CD1c-positive myeloid dendritic cell (primary cell): ENCODE measurements at regions not wholly inside any gene's neighbourhood (a gene's known extent, or its start where the extent isn't known, plus 50 kb on each side); places are given as distances from the start of the nearest gene placed in this dataset.

ENCODE experiments used
- DNase-seq: peaks from one replicate; pipeline ENCODE4 v3.0.0-alpha.2; 2016; ENCODE audit errors: extremely low spot score

DNA sequence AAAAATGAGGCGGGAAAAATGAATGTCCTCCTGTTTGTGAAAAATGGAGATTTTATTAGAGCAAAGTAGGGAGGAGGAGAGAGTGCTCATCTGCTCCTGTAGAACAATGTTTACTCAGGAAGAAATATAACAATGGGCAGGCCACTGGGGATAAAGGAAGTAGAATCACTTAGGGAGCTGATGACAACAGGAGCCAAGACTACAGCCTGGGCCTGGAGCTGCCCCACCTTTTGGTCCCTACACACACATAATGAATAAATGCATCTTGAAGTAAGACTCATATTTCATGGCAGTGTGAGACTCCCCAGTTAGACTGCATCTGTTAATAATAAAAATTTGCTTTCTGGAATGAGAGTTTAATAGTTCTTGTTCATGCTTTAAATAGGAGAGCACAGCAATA lies 1939.8 kb downstream of the EFNA5 start:
- no peak for DNase-seq

DNA sequence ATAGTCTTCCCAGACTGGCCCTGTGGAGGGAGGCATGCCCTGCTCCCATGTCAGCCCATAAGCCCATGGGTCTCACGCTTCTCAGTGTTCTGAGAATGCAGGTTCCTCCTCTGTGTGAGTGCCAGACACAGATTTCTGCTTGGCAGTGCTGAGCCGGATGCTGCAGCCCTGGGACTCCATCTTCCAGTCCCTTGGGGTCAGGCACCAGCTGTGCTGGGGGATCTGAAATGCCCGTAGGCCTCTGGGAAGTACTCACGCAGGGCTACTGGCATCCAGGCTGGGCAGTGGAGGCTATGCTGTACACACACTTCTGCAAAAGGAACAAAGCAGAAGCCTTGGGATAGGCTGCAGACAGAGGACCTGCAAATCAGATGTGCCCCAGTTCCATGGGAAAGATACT lies 1944.6 kb downstream of the EFNA5 start:
- no peak for DNase-seq

DNA sequence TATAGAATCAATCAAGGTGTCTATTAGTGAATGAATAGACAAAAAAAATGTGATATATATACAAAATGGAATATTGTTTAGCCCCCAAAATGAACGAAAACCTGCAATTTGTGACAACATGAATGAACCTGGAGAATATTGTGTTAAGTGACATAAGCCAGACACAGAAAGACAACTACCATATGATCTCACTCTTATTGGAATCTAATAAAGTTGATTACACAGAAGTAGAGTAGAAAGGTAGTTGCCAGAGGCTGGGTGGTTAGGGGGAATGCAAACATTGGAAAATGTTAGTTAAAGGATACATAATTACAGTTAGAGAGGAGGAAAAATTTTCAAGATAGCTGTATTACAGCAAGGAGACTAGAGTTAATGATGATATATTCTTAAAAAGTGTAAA lies 1962.3 kb downstream of the EFNA5 start:
- DNase-seq = no peak

DNA sequence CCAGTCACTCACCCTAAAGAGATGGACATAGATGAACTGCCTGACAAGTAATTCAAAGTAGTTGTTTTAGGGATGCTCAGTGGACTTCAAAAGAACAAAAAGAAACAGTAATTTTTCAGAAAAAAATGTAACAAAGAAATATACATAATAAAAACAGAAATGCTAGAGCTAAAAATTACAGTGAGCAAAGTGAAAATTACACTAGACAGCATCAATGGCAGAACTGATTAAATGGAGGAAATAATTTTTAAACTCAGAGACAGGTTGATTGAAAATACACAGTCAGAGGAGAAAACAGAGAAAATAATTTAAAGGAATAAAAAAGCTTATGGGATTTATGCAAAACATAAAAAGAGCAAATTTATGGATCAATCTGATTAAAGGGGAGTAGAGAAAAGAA lies 1968.4 kb downstream of the EFNA5 start:
- DNase-seq = no peak

DNA sequence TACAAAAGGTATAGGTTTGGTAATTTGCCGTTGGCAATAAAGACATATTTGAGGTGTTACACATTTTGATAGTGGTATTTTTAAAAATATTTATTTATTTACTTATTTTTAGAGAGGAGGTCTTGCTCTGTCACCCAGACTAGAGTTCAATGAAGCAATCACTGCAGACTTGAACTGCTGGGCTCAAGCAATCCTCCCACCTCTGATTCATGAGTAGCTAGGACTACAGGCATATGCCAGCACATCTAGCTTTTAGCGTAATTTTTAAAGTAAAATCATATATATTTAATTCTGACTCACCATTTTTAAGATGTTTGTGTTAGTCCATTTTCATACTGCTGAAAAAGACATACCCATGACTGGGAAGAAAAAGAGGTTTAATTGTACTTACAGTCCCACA lies 1974.3 kb downstream of the EFNA5 start:
- no peak for DNase-seq

DNA sequence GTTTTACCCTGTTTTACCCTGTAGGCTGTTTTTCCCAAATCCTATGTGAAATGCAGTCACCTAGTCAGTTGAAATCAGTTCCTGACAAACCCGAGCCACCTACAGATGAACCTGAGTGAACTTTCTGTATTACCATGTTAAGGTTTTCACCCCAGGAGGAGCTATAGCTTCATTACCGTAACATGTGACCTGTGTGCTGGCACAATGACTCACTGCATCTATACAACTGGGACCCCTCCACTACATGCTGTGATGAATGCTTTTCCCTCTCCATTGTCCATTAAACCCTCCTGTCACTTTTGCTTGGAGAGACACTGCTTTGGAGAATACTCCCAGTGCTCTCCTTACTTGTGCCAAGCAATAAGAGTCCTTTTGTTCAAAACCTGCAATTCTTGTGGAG lies 1974.8 kb downstream of the EFNA5 start:
- no peak for DNase-seq

DNA sequence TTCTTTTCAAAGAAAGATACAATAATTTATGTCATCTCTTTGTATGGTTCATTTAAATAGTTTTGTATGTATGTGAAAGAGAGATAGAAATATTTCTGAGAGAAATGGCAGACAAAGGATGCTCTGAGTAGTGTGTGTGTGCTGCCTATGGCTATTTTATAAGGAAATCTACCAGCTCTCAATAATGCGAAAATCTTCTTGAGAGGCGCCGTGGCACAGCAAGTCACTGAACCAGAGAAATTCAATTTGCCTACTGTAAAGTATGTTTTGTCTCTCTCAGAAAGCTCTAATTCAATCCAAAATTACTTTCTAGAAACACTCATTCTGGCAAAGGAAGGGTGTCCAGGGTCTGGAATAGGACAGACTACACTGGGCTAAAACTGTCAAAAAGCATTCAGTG lies 1981.1 kb downstream of the EFNA5 start:
- no peak for DNase-seq

DNA sequence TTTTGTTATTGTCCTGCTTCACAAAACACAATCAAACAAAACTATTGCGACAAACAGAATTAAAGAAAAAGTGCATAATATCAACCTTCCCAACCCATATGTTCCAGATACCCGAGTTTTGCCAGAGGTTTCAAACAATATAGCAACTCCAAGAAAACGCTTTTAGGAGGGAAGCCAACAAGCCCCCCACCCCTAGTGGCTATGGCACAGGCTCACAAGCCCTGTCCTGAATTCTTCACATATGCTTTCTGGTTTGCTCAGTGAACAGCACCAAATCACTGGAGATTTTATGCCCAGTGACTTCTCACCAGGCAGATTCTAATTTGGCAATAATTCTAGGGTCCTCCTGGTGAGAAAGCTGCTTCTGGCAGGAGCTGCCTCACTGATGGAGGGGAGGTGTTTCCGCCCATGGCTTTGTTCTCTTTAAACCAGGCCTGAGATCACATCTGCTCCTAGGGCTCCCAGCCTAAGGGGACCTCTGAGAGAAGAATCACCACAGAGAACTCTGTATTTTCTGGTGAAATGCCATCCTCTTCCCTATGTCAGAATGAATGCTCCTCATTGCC lies 1982.4 kb downstream of the EFNA5 start:
- DNase-seq = no peak

DNA sequence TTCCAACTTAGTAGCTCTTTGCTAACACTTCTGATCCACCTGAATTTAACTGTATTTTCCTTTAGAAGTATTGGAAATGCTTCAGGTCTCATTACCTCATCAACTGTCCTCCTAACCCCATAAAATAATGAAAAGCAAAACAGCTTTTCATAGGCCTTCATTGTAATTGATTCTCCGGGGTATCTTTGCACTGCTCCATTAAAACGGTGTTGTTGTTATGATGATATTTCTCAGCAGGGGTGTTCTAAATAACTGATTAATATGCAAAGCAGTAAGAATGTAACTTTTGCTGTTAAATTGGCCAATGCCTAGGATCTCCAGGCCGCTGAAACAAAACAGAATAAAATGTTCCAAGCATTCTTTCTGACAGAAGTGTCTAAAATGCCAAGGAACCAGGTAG lies 1983.2 kb downstream of the EFNA5 start:
- DNase-seq = no peak

DNA sequence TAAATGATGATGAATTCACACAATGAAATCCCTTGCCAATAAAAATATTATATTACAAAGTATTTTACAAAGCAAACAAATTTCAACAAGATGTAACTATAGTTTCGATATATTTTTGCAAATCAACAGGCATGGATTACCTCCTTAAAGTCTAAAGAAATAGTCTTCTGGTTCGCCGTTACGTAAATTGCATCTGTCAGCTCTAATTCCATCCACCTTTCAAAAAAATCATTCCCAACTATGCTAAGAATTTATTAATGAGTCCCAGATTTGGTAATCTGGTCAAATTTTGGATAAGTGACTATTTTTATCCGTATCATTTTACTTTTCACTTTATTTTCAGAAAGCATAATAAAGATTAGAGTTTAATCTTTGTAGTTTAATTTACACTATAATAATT lies 1984.9 kb downstream of the EFNA5 start:
- DNase-seq = no peak

DNA sequence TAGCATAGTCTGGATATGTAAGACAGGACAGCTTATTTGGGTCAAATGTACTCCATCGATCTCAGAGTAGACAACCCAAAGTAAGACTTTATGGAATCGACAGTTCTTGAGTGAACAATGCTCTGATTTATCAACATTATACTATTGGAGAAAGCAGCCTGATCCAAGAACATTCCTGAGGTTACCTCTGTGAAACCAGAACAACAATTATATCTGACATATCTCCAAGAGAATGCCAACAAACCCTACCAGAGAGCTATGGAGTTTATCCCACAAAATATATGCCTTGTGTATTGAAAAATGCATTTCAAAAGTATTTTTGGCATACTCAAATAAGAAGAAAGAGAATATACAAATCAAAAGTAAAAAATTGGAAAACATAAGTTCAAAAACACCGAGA lies 1985.9 kb downstream of the EFNA5 start:
- DNase-seq = no peak

DNA sequence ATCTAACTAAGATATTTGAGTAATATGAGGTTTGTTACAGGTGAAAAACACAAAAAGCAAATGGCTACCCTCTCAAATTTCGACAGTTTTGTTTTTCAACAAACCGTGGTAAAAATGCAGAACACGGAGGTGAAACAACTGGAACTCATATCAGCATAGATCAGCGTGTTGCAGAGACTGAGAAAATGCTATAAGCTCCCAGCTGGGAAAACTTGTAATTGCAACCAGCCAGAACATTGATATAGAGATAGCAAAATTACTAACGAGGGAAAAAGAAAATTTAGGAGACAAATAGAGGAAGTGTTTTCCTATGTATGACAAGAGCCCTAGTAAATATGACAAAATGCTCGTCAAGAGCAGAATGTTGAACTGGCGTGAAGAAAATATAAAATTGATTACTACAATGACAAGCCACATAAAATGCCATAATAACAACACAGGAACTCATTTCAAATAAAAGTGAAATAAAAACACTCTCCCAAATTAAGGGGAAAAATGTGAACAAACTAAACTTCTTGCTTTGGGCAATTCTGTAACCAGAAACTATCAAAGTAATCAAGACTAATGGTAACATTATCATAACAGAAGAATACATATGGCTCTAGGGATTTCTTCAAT lies 1989.8 kb downstream of the EFNA5 start:
- DNase-seq = no peak

DNA sequence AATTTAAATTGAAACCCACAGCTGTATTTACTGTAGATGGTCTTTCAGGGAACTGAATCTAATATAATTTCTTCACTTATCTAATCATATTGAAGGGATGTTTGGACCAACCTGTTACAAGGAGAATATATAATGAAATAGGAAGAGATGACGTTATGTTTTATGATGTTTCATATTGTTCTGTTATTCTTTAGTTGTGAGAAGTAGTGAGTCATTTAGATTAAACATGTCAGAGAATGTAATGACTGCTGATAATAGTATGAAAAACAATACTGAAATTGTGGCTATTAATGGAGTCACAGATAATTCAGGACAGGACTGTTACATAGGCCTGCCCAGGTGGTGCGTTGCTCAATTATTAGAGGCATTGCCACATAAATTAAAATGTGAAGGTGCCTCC lies 1993.4 kb downstream of the EFNA5 start:
- no peak for DNase-seq

DNA sequence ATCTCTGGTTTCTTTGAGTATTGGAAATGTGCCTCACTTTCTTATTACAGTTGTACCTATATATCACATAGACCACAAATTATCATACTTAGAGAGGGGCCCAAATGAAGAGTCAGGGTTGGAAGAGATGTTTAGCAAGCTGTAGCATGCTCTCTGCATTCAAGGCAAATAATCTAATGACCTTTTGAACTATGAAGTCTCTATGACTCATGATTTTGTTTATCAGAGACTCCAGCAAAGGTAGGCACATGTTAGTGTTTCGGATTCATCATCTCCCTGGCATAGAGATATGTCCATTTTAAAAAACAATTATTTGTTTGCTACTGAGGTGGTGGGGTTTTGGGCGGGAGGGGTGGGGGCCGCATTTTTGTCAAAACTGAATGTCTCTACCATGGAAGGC lies 2000.1 kb downstream of the EFNA5 start:
- no peak for DNase-seq

DNA sequence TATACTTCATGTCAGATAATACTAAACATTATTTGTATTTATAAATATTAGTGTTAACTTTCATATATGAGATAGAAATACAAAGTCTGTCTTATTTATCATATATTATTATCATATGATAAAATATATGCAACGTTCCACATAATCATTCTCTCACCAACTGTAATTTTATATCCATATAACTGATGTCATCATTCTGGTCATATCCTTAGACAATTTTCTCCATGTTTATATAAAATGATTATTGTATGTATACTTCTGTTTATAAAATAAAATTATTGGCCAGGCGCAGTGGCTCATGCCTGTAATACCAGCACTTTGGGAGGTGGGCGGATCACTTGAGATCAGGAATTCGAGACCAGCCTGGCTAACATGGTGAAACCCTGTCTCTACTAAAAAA lies 2007.1 kb downstream of the EFNA5 start:
- no peak for DNase-seq

DNA sequence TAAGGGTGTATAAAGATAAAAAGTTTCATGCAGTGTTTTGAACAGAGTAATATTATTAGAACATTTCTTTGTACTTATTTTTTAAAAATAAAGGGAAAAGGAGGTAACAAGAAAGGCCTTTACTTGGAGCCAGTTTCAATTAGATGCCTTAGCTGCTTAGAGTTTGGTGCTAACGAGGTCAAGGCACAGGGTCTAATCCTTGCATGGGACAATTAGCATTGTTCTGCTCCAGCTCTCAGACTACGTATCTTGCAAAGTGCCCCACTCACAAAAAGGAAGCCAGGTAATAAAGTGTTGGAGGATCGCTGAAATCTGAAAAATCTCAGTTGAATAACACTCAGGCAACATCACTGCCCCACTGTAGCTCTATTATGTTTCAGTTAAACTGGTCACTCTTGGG lies 2011.3 kb downstream of the EFNA5 start:
- no peak for DNase-seq

DNA sequence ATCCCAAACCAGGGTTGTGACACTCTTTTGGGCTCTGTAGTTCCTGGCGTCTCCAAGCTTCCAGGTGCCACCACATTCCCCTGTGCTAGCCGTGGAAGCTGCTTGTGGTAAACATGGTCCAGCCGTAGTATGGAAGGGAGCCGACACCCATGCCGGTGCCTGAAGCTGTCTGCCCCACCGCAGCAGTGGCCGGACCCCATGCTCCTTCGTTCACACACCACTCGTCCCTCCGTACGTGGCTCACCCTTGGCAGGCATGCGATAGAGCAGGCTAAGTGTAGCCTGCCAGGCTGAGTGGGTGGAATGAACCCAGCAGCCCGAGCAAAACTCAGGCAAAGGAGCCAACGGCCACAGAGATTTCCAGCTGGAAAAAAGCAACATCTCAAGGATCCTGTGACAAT lies 2030.4 kb downstream of the EFNA5 start:
- DNase-seq = no peak

DNA sequence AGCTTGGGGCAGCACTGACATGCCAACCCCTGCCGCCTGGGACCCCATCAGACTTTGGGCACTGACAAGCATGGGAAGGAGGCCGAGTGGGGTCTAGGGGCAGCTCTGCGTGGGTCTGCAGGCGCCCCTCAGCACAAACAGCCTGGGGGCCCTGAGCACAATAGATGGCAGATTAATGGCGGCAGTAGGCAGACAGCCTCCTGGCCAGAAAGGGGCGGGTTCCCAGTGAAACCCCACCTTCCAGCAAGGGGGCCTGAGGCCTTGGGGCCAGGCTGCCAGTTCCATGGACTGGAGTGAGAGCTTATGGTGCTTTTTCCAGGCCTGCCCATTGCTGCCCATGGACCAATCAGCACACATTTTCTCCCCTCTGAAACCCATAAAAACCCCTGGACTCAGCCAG lies 2031.2 kb downstream of the EFNA5 start:
- DNase-seq = no peak

DNA sequence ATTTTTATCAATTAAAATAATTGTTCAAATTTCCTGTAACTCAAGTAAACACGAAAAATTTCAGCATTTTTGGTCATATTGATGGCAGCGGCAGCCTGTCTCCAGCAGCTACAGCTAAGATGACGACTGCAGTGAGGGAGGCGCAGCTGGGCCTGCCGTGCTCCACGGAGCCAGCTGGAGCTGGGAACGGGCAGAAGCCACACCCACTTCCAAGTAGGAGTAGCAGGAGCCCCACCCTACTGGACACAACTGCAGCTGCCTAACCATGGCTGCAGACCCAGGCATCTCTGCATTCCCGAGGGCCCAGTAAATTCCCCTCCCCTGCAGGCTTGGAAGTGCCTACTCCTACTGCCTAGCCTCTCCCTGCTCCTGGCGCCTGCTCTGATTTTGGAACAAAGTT lies 2031.7 kb downstream of the EFNA5 start:
- no peak for DNase-seq

DNA sequence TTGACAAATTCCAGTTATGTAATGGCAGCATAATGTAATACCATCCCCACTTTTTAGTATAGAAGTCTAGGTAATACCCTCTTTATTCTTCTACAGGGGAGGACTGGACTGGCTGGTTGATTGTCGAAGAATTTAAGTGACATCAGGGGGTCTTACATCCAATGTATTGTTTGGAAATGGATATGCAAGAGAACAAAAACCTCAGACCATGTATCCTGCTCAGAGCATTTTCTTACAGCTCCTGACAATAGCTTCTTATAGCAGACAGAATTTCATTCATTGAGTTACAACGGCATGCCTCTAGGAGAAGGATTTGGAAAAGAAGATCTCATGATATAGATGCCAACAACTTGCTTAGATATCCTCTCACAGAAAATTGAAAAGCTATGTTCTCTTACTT lies 2032.3 kb downstream of the EFNA5 start:
- DNase-seq = no peak

DNA sequence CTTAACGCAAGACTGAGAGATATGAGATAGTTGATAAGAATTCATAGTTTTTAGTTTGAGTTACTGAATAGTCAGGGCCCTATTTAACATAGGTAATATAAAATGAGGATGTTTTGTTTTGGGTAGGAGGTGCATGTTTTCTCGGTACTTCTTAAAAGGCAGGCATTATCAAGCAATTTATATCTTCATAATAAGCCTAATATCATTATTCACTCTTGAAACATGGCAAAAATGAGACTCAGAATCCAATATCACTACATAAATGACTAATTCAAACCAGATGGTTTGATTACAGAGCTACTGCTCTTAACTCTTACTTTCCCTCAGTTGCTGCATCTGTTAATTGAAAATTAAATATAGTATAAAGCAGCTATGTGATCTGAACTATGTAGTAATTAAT lies 2038.7 kb downstream of the EFNA5 start:
- no peak for DNase-seq

DNA sequence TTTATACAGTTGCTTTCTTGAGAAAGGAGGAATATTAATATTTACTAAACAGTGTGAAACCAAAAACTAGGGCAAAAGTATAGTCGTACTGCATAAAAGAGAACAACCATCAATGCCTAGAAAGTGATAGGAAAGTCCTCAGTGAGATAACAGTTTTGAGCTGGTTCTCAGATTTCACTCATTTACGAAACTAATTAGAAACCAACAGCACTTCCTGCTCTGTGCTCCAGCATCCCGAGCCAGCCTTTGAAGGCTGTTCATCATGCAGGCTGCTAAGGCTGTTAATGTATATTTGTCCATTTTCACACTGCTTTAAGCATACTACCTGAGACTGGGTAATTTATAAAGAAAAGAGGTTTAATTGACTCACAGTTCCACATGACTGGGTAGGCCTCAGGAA lies 2039.9 kb downstream of the EFNA5 start:
- no peak for DNase-seq

DNA sequence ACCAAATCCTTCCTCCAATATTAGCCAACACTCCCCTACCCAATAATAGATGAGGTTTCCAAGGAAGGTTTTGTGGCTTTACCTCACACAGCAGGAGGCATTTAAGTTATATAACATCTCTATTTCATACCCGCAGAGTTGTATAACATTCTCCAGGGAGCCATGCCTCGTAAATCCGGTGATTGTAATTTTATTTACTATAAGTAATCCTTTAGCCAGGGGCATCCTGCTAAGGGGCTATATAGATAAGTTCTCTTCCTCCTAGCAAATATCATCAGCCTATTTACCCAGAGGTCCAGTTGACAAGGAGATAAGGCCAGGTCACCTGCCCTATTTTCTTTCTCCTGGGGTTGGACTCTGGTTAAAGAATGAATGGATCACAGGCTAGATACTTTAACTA lies 2051.0 kb downstream of the EFNA5 start:
- DNase-seq = no peak

DNA sequence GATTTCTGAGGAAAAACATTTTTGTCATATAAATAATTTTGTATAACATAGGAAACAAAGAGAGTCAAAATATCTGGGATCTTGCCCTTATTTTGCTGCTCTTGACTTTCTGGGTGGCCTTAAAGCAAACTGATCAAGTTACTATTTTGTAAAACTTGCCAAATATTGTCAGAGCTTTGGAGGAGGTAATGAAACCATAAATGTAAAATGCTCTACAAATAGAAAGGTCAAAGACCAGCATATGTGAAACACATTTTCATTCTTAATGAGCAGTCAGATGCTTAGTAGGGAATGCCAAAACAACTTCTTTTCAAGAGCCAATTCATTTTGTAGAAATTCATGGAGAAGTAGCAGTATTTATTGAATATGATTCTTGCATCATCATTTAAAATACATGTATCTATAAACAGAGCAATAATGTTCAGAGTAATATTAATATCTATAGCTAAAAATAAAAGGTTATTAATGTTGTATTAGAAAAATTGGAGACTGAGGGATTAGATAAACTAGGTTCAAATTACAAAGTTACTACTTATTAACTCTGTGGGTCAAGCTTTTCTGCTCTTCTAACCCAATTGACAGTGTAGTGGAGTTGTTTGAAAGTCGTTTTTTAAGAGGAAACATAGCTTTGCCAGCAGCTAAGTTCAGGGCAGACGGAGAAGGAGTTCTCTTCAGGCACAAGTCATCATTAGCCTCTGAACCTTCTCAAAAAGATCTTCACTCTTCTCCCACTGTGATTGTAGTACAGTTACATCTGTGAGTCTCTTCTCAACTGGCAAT lies 2053.1 kb downstream of the EFNA5 start:
- no peak for DNase-seq
